ENCODE measurements at regions not wholly inside any gene's neighbourhood (a gene's known extent, or its start where the extent isn't known, plus 50 kb on each side); places are given as distances from the start of the nearest gene placed in this dataset.

DNA sequence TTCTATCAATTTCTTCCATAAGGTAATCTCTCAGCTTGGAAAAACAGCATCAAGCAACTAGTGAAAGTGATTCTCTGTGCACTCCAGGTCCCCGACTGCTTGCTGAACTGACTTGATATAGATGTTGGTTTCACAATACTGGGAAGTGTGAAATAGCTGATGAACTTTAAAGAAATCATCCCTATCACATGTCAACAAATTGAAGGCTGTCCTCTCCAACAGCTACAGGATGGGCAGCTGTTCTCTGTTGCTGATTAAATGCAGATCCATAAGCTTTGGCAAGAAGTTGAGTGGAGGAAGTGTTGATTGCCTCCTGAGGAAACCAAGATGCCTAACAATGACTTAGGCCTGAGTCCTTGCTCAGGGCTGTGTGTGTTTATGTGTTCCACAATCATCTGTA lies 130.4 kb upstream of the GDF10 start:
- DNase-seq: no peak

DNA sequence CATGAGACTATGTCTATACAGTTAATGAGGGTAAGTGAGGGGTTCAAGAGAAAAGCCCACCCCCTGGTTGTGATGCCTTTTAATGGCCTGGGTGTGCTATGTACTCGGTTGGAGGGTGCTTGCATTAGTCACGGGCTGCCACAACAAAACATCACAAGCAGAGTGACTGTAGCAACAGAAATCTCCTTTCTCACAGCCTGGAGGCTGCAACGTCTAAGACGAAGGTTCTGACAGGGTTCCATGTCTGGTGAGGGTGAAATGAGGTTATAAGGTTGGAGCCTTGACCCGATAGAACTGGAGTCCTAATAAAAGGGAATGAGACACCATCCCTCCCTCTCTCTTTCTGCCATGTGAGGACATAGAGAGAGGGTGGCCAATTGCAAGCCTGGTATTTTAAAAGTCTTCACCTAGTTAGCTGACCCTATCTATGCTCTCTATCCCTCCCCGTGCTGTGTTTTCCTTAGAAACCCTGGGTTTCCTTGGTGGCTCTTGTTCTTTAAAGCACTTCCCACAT lies 126.0 kb upstream of the GDF10 start:
- DNase-seq: no peak

DNA sequence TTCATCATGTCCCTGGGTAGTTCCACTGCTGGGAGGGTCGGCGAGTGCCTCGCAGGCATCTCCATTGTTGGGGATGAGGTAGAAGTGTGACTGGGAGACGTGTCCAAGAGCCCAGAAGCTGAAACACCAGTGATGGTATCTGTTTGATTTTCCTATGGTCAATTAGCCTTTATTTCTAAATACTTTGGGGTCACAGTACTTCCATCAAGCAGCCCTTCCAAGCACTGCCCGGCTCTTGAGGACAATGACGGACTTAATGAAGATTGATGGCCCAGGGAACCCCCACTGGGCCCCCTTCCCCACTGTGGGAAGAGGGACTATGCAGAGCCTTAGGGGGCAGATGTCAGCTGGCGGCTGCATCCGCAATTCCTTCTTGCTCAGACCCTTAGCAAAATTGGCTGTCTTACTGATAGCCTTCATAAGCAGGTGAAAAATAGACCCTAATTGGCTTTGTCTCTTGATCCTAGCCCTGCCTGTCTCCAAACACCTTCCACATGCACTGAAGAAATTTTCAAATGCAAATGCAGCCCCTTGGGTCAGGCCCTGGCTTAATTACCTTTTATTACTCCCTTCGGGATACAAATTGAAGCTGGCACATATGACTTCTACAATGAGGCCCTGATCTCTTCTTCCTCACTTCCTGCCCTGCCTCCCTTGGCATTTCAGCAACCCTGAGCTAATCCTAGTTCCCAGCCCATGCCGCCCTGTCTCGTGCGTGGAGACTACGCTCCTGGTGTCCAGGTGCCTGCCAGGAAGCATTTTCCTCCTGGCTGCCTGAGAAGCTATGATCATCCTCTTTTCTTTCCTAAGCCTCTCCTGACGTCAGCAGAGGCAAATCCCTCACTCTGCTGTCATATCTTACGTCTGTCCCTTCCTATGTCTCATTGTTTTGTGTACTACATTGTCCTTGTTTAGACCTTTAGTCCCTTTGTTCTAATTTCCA lies 124.5 kb upstream of the GDF10 start:
- DNase-seq: no peak

DNA sequence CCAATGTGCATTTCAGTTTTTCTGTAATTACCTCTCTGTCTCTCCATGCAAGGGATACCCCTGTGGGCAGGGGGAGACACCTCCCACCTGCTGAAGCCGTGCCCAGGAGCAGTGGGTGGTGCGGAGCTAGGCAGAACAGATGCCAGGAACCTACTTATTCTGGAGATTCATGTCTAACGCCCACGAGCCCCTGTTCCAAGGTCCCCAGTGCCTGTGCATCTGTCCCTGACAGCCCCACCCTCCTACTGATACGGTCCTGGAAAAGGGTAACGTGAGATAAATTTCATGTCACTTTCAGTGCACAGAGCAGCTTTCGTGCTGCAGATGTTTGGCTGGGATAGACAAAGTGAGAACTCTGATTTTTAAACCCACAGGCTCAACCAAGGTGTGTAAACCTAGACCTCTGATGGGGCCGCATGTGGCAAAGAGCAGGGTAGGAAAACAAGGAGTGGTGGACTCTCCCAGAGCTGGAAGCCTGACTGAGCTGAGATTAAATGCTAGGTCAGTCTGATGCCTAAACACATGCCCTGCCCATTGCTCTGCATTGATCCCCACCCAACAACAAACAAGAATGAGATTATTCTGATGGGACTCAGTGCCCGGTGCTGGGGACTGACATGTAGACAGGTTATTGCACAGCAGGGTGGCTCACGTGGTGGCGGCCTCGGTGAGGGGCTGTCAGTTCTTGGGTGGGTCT lies 123.6 kb upstream of the GDF10 start:
- no peak for DNase-seq

DNA sequence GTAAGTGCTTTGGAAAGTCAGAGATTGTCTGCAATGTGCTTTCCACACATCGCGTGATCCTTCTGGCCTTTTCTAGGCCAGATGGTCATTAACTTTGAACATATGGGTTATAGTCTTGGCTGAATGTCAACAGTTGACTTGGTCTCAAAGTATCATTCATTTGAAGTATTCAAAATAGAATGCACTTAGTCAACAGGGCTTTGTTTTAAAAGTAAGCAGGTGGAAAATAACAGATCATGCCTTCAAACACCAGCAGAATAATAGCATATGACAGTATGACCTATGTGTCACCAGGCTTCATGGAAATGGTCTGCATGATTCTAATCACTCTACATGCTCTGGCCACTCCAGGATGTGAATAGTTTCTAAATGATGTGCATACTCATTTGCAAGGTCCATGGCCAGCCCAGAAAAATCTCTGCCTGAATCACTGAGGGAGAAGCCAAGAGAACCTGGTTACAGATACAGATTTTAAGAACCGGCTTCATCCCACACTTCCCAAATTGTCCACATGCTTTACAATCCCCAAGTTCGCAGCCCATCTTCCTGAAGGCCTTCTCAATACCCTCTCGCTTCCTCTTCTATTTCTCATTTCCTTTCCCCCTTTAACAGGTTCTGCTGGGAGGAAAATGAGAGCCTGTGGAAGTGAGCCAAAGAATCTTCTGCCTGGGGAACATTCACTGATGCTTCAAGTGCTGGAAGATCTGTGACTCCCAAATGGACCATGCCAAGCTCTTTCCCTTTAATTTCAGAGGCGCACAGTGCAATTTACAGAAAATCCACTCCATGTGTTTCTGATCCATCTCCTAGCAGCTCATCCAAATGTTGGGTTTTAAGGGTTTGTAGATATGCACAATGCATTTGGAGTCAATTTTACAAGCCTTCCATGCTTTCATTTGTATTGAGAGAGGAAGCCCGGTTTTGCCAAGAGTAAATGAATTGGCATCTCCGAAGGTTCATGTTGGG lies 122.8 kb upstream of the GDF10 start:
- DNase-seq: no peak

GRCh38 chr10:47178537-47179290 lies 121.3 kb upstream of the GDF10 start:
- no peak for DNase-seq

GRCh38 chr10:47179291-47179647 lies 120.7 kb upstream of the GDF10 start:
- DNase-seq: no peak

GRCh38 chr10:47181052-47181849 lies 118.7 kb upstream of the GDF10 start:
- DNase-seq: no peak

DNA sequence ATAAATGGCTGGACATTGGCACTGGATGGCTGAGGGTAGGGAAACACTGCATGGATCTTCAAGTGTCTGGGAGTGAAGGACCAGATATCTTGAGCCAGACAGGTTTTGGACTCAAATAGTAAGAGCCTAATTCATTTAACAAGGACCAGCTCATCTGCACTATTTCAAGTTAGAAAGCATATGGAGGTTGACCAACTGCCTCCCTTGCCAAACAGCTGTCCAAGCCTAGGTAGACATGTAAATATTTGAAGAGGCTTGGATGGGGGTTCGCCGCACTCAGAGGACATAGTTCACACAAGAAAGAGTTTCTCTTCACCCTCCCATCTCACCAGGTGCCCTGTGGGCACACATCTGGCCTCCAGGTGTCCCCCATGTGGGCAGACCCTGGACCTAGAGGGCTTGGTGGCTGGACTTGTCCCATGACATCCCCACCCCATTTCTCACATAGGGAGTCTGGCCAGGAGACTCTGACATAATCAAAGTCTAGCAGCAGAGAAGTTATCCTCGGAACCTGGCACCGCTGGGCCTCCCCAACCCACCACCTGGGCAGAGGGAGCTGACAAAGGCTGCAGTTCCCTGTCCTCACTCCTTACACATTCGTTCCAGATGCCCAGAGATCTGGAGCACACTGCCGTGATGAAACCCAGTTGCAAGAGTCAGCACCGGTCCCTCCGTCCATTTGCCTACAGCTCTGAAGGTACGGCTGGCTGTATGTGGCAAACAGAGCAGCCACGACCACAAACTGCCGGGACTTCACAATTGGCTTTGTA lies 116.9 kb upstream of the GDF10 start:
- no peak for DNase-seq

DNA sequence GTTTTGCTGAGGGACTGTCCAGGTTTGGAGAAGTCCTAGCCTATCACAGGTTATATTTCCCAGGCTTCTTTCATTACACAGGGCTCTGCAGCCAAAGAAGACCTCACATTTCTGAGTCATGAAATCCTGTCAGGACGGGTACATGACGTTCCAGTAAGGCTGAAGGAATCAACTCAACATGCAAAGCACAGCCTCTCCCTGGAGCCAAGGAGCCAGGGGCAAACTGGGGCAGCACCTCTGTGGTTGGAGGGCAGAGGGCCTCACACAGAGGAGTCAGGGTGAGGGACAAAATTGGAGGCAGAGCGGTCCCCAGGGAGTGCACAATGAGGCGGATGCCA lies 116.3 kb upstream of the GDF10 start:
- no peak for DNase-seq

GRCh38 chr10:47184273-47184672 lies 115.7 kb upstream of the GDF10 start:
- DNase-seq: no peak

- no peak for DNase-seq
Measured at GRCh38 chr10:47184724-47185330, 115.2 kb upstream of the GDF10 start.

DNA sequence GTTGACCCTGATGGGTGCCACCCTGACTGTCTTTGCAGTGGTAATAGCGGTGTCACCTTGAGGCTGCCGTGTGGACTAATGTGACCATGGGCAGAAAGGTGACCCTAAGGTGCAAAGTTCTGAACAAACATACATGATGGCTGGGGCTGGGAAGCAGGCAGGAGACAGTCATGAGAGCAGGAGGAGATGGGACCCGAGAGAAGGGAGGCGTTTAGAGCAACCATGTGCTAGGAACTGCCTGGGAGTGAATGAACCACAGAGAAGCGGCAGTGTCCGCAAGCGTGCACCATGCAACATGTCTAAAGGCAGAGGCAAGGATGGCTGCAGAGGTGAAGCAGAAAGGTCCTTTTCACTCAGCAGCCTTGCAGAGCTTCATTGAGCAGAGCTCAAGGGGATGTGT lies 113.1 kb upstream of the GDF10 start:
- DNase-seq: no peak

GRCh38 chr10:47187592-47187991 lies 112.4 kb upstream of the GDF10 start:
- DNase-seq: no peak

DNA sequence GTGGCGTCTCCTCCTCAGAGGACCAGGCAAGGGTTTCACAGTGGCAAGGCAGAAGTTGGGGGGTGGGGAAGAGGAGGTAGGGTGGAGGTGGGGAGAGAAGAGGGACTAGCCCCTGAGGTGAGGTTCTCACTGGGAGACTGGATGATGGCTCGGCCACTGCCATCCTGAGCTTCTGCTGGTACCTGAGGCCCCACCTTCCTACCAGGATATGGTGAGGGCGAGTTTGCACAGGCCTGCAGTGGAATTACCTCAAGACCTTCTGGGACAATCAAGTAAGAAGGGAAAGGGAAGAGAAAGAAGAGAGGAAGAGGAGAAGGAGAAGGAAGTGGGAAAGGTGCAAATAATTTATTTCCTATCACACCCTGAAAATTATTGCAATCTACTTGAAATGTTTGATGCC lies 111.8 kb upstream of the GDF10 start:
- no peak for DNase-seq

DNA sequence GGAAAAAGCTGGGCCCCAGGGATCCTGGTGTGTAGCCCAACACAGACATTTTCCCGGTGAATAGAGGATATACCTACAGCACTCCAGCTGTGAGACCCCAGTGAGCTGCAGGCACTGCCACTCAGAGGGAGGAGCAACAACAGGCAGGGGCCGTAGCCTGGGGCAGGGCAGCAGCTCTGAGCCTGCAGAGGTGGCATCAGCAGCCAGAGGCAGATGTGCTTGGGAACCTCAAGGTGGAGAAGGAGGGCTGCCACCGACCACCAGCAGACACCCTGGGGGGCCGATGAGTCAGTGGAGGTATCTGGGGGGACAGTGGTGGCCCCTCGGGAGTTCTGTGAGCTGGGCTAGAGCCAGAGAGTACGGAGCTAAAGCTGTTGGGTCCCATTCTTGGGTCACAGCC lies 110.2 kb upstream of the GDF10 start:
- no peak for DNase-seq

GRCh38 chr10:47190301-47190700 lies 109.7 kb upstream of the GDF10 start:
- DNase-seq: no peak

DNA sequence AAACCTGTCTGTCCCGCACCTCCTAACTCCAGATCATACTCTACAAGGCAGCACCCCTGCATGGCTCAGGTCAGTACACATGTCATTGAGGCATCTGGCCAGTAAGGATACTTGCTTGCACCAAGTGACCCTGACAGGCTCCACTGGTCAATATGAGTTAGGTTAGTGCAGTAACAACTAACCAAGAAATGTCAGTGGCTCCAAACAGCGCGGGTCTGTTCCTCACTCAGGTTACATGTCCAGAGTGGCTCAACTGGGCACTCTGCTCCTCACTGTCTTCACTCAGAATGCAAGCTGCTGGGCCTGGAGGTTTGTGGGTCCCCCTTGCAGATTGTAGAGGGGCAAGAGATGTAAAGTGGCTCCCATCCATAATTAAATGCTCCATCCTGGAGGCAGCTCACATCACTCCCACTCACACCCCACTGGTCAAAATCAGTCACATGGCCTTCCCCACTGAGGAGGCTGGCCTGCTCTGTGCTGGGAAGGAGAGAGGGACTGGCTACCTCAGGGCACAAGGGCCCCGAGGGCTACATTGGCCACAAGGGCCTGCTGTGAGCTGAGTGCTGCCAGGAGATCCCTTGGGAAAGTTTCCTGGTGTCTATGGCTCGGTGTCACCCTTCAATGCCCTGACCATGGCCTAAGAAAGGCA lies 109.1 kb upstream of the GDF10 start:
- no peak for DNase-seq

DNA sequence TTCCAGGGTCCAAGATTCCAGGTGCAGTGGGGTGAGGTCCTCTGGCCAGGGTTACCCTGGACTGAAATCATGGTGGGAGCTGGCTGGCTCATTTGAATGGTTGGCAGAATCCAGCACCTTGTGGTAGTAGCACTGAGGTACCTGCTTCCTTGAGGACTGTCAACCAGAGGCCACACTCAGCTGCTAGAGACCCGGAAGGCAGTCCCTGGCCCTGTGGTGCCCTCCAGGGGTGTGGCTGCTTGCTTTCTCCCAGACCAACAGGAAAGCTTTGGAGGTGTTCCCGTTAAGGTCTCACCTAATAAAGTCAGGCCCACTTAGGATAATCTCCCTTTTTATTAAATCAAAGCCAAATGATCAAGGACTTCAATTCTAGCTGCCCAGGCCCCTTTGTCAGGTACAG lies 107.7 kb upstream of the GDF10 start:
- no peak for DNase-seq

- no peak for DNase-seq
Measured at GRCh38 chr10:47193666-47194065, 106.3 kb upstream of the GDF10 start.
